Esophagus muscularis mucosa (tissue), 4 donors: ENCODE measurements at regions not wholly inside any gene's neighbourhood (a gene's known extent, or its start where the extent isn't known, plus 50 kb on each side); places are given as distances from the start of the nearest gene placed in this dataset.

Experiments used
- DNase-seq: peaks from one replicate; pipeline ENCODE4 v3.0.0-alpha.2; 2017; ENCODE audit errors: extremely low spot score
- H3K27ac ChIP-seq, 4 donors: fragments of 200-600 bp; sonication (generic); replicated peaks in 1 of 4; 1 replicate in 3 of 4; 2 replicates in 1 of 4; pipeline ENCODE4 v1.5.1; 2016 to 2019; ENCODE audit warnings: mild to moderate bottlenecking in 1 of 4
- H3K27me3 ChIP-seq, 4 donors: fragments of 200-600 bp; sonication (generic); one replicate each; pipeline versions ENCODE4 v1.5.1 to v1.6.0; 2016 to 2019
- H3K36me3 ChIP-seq, 4 donors: fragments of 200-600 bp; sonication (generic); one replicate each; pipeline ENCODE4 v1.5.1; 2016 to 2019
- H3K4me1 ChIP-seq, 4 donors: fragments of 200-600 bp; sonication (generic); one replicate each; pipeline ENCODE4 v1.5.1; 2016 to 2019
- H3K4me3 ChIP-seq, 4 donors: fragments of 200-600 bp; sonication (generic); 1 replicate in 2 of 4; 2 replicates in 2 of 4; pipeline ENCODE4 v1.5.1; 2016 to 2019; ENCODE audit warnings: mild to moderate bottlenecking in 4 of 4, moderate library complexity in 1 of 4
- H3K9me3 ChIP-seq, 4 donors: fragments of 200-600 bp; sonication (generic); 1 replicate in 3 of 4; 2 replicates in 1 of 4; pipeline ENCODE4 v1.5.1; 2016 to 2019
- CTCF ChIP-seq, 3 experiments: fragments of 200-600 bp in 2 of 3; fragments of 450-650 bp in 1 of 3; sonication (generic) in 2 of 3; IDR thresholded peaks; one replicate each; pipeline ENCODE4 v1.5.1; 2017 to 2019; ENCODE audit warnings: antibody characterized with exemption in 3 of 3, mild to moderate bottlenecking in 2 of 3, moderate library complexity in 1 of 3
- EP300 ChIP-seq: sonication (generic); formaldehyde crosslinking; IDR thresholded peaks from one replicate; pipeline ENCODE4 v1.6.1; 2017; ENCODE audit warnings: antibody characterized with exemption
- POLR2A ChIP-seq: fragments of 450-650 bp; IDR thresholded peaks from one replicate; pipeline ENCODE4 v1.6.1; 2017; ENCODE audit warnings: antibody characterized with exemption, moderate library complexity, mild to moderate bottlenecking, low read depth
- POLR2AphosphoS5 ChIP-seq, 2 donors: sonication (generic); formaldehyde crosslinking; IDR thresholded peaks; one replicate each; pipeline ENCODE4 v1.6.1; 2017; ENCODE audit warnings: antibody characterized with exemption in 2 of 2
- WGBS: methylation state at CpG from one replicate; pipeline ENCODE4 v1.1.5; 2018; 5-methylcytosine and 5-hydroxymethylcytosine counted together
- intact Hi-C: fragments of 100-400 bp; cut with DNase I; formaldehyde crosslinking; loops from one replicate; pipeline ENCODE4 v1.15.1; 2023

GRCh38 chr3:118207271-118207670 lies 827.4 kb downstream of the IGSF11 start:
- DNase-seq, result no peak
- no peaks in the 10 kb centered on the region for H3K36me3 ChIP-seq
- no peaks in the 10 kb centered on the region for H3K4me1 ChIP-seq
- intact Hi-C loops, result no loop called here
- no peak overlapping the region for H3K4me3 ChIP-seq
- TF ChIP-seq EP300 (no peak), POLR2A (no peak), POLR2AphosphoS5 (IDR thresholded peaks at IDR 0.05) (no peak), CTCF (IDR thresholded peaks at IDR 0.05) (no peak)
- 79% methylated on average over 3 of the region's 3 CpGs for WGBS
- no peaks in the 10 kb centered on the region for H3K27me3 ChIP-seq
- H3K27ac ChIP-seq, result no peak overlapping the region
- H3K9me3 ChIP-seq, result peaks cover 0 to 7% (median 3%) of the 10 kb centered on the region in 4 donors

- TF ChIP-seq CTCF (IDR thresholded peaks at IDR 0.05) (no peak), EP300 (no peak), POLR2AphosphoS5 (IDR thresholded peaks at IDR 0.05) (no peak), POLR2A (no peak)
- Histone ChIP-seq H3K9me3 (no peaks in the 10 kb centered on the region), H3K4me3 (no peak overlapping the region), H3K27ac (no peak overlapping the region), H3K27me3 (no peaks in the 10 kb centered on the region), H3K36me3 (no peaks in the 10 kb centered on the region), H3K4me1 (no peaks in the 10 kb centered on the region)
- WGBS, result 51% methylated on average over 2 of the region's 2 CpGs
- DNase-seq, result no peak
- intact Hi-C loops, result no loop called here
These were observed 826.0 kb downstream of the IGSF11 start for GRCh38 chr3:118208642-118209041.

GRCh38 chr3:118213892-118214291 lies 820.8 kb downstream of the IGSF11 start:
- no peaks in the 10 kb centered on the region for H3K9me3 ChIP-seq
- H3K4me1 ChIP-seq, result no peaks in the 10 kb centered on the region
- no peaks in the 10 kb centered on the region for H3K27me3 ChIP-seq
- TF ChIP-seq EP300 (no peak), POLR2AphosphoS5 (IDR thresholded peaks at IDR 0.05) (no peak), CTCF (IDR thresholded peaks at IDR 0.05) (no peak), POLR2A (no peak)
- no peak for DNase-seq
- H3K27ac ChIP-seq, result no peak overlapping the region
- H3K4me3 ChIP-seq, result no peak overlapping the region
- intact Hi-C loops, result no loop called here
- no peaks in the 10 kb centered on the region for H3K36me3 ChIP-seq

GRCh38 chr3:118226206-118226605 lies 808.4 kb downstream of the IGSF11 start:
- Histone ChIP-seq H3K27ac (no peak overlapping the region), H3K36me3 (no peaks in the 10 kb centered on the region), H3K4me1 (no peaks in the 10 kb centered on the region), H3K4me3 (no peak overlapping the region), H3K27me3 (no peaks in the 10 kb centered on the region), H3K9me3 (peaks cover 0 to 11% (median 4%) of the 10 kb centered on the region in 4 donors)
- DNase-seq, result no peak
- TF ChIP-seq POLR2A (no peak), EP300 (no peak), CTCF (IDR thresholded peaks at IDR 0.05) (no peak)
- intact Hi-C loops, result no loop called here
- WGBS, result 60% methylated on average over 3 of the region's 3 CpGs

GRCh38 chr3:118227191-118227590 lies 807.5 kb downstream of the IGSF11 start:
- Histone ChIP-seq H3K27me3 (no peaks in the 10 kb centered on the region), H3K27ac (no peak overlapping the region), H3K4me3 (no peak overlapping the region), H3K36me3 (no peaks in the 10 kb centered on the region), H3K9me3 (peaks cover 0 to 2% (median 0%) of the 10 kb centered on the region in 4 donors), H3K4me1 (no peaks in the 10 kb centered on the region)
- intact Hi-C loops, result no loop called here
- WGBS, result 79% methylated on average over 2 of the region's 2 CpGs
- TF ChIP-seq EP300, result no peak
- no peak for TF ChIP-seq CTCF (IDR thresholded peaks at IDR 0.05)
- no peak for TF ChIP-seq POLR2A
- TF ChIP-seq POLR2AphosphoS5 (IDR thresholded peaks at IDR 0.05), result no peak
- DNase-seq, result no peak
